Bronchial epithelial cell (primary cell): ENCODE measurements at regions not wholly inside any gene's neighbourhood (a gene's known extent, or its start where the extent isn't known, plus 50 kb on each side); places are given as distances from the start of the nearest gene placed in this dataset.
A peak's percentile ranks its signal among the peaks of the same experiment; 100 is the strongest.

Source experiments
- DNase-seq: peaks from one replicate; pipeline ENCODE4 v3.0.0-alpha.2; 2010; ENCODE audit warnings: low read depth
- FAIRE-seq: peaks from 2 replicates; lab custom pipeline; 2011; peaks lifted over from hg19 to GRCh38; lab: Jason Lieb, UNC
- H3K27me3 ChIP-seq: 2 replicates; pipeline ENCODE4 v1.5.1; 2011; ENCODE audit warnings: low read length; ENCODE audit not compliant: control insufficient read depth, insufficient read depth
- H3K36me3 ChIP-seq: 2 replicates; pipeline ENCODE4 v1.5.1; 2011; ENCODE audit warnings: low read length; ENCODE audit not compliant: control insufficient read depth, insufficient read depth
- H3K4me3 ChIP-seq: 2 replicates; pipeline ENCODE4 v1.5.1; 2011; ENCODE audit warnings: mild to moderate bottlenecking, low read depth, low read length, control low read depth
- TF ChIP-seq, protein P1 (sequence below): IDR thresholded peaks from 2 replicates; pipeline ENCODE4 v1.5.1; 2011; ENCODE audit warnings: mild to moderate bottlenecking, moderate library complexity, low read length, control low read depth, inconsistent platforms; ENCODE audit not compliant: insufficient read depth, severe bottlenecking

DNA sequence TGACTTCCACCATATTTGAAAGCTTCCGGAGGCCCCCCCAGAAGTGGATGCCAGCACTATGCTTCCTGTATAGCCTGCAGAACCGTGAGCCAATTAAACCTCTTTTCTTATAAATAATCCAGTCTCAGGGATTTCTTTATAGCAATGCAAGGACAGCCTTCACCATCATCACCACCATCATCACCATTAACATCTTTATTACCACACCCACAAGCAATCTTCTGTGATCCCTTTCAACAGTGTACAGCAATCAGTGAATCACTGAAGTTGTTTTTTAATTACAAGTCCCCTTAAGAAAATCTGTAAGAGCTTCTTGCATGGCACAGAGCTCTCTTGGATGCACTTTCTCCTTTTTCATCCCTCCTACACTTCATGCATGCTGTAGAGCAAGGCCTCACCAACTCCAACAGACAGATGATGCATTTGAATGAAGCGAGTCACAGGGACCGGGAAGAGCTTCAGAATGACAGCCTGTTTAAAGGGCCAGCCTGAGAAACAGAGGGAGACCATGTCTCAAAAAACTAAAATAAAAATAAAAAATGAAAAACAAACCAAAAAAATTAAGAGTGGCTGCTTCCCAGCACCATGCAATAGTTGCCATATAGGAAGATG lies 83.6 kb upstream of the VASH1 start:
- no peak for DNase-seq
- Histone ChIP-seq H3K27me3 (no peaks in the 10 kb centered on the region), H3K4me3 (no peak overlapping the region), H3K36me3 (no peaks in the 10 kb centered on the region)
- FAIRE-seq, result no peak
- TF ChIP-seq, protein P1, sequence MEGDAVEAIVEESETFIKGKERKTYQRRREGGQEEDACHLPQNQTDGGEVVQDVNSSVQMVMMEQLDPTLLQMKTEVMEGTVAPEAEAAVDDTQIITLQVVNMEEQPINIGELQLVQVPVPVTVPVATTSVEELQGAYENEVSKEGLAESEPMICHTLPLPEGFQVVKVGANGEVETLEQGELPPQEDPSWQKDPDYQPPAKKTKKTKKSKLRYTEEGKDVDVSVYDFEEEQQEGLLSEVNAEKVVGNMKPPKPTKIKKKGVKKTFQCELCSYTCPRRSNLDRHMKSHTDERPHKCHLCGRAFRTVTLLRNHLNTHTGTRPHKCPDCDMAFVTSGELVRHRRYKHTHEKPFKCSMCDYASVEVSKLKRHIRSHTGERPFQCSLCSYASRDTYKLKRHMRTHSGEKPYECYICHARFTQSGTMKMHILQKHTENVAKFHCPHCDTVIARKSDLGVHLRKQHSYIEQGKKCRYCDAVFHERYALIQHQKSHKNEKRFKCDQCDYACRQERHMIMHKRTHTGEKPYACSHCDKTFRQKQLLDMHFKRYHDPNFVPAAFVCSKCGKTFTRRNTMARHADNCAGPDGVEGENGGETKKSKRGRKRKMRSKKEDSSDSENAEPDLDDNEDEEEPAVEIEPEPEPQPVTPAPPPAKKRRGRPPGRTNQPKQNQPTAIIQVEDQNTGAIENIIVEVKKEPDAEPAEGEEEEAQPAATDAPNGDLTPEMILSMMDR, result no peak

DNA sequence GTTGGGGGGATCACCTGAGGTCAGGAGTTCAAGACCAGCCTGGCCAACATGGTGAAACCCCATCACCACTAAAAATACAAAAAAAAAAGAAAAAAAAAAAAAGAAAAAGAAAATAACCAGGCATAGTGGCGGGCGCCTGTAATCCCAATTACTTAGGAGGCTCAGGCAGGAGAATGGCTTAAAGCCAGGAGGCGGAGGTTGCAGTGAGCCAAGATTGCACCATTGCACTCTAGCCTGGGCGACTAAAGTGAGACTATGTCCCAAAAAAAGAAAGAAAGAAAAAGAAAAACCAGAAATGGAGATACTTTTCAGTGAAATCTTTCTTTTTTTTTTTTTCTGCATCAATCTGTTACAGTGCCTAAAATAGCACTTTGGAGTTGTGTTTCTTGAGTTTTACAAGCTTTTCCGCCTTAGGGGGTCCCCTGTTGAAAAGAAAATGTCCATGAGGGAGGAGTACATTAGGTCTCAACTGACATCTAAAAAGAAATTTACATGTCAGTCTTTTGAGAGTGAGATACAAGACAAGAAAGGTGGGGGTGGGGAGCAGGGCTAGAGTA lies 82.9 kb upstream of the VASH1 start:
- Histone ChIP-seq H3K4me3 (no peak overlapping the region), H3K36me3 (no peaks in the 10 kb centered on the region), H3K27me3 (no peaks in the 10 kb centered on the region)
- FAIRE-seq (no peak), DNase-seq (no peak)
- TF ChIP-seq, protein P1, result no peak

DNA sequence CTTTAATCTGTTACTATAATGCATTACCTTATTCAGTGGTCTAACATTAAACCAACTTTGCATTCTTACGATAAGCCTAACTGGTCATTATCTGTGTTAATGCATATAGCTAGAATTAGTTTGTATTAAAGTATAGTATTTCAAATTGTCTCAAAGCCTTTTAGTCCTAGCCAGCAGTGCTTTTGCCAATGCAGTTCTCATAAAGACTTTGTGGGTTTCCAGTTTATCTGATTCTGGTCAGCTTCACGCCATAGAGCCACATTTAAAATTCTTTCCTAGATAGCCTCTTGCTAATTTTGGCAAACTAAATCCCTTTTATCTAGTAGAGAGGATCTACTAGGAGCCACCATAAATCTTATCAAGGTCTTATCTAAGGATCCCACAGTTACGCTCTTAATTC lies 78.9 kb upstream of the VASH1 start:
- DNase-seq (no peak), FAIRE-seq (no peak)
- H3K27me3 ChIP-seq, result no peaks in the 10 kb centered on the region
- no peaks in the 10 kb centered on the region for H3K36me3 ChIP-seq
- TF ChIP-seq, protein P1, result no peak
- no peak overlapping the region for H3K4me3 ChIP-seq

DNA sequence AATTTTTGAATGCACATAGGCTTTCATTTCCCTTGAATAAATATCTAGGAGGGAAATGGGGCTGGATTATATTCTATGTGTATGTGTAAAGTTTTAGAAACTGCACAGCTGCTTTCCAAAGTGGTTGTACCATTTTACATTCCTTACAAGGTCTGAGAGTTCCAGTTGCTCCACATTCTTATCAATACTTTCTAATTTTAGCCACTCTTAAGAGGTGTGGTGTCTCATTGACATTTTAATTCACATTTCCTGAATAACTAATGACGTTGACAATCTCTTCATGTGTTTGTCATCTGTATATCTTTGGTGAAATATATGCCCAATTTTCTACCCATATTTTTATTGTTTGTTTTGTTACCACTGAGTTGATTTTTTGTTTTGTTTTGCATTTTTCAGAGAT lies 74.6 kb upstream of the VASH1 start:
- Histone ChIP-seq H3K27me3 (no peaks in the 10 kb centered on the region), H3K4me3 (no peak overlapping the region), H3K36me3 (no peaks in the 10 kb centered on the region)
- no peak for FAIRE-seq
- no peak for DNase-seq
- TF ChIP-seq, protein P1, result no peak

DNA sequence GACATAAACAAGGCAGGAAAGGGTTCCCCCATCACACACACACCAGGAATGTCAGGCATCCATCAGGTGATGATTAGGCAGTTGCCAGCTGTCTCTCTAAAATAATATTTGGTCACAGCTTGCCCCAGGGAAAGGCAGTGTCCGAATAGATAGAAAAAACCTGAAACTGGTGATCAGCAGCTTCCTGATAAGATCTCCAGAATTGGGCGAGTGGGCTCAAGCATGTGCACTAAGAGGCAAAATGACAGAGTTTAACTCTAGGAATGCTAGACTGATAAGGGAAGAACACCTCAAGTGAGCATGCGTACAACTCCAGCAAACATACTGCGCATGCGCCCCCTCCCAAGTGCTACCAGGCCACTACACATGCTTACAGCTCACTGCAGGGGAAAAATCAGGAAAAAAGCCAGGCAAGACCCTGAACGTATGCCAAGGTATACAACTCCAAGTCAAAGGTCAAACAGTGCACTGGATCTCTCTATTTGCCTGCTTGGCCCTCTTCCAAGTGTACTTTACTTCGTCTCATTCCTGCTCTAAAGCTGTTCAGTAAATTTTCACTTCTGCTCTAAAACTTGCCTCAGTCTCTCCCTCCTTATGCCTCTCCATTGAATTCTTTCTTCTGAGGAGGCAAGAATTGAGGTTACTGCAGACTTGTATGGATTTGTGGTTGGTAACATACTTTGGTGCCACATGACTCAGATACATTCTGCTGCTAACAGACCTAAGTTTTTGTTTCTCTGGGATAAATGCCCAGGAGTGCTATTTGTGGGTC lies 73.5 kb upstream of the VASH1 start:
- DNase-seq, result peak; percentile 31
- no peaks in the 10 kb centered on the region for H3K27me3 ChIP-seq
- FAIRE-seq, result no peak
- TF ChIP-seq, protein P1, result no peak
- no peaks in the 10 kb centered on the region for H3K36me3 ChIP-seq
- no peak overlapping the region for H3K4me3 ChIP-seq

DNA sequence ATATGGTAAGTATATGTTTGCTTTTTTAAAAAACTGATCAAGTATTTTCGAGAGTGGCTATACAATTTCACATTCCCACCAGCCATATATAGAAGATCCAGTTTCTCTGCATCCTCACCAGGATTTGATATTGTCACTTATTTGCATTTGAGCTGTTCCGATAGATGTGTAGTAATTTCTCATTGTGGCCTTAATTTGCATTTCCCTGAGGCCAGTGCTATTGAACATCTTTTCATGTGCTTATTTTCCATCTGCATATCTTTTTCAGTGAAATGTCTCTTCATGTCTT lies 72.9 kb upstream of the VASH1 start:
- Histone ChIP-seq H3K36me3 (no peaks in the 10 kb centered on the region), H3K27me3 (no peaks in the 10 kb centered on the region), H3K4me3 (no peak overlapping the region)
- DNase-seq (no peak), FAIRE-seq (no peak)
- TF ChIP-seq, protein P1, result no peak
